ENCODE measurements at regions not wholly inside any gene's neighbourhood (a gene's known extent, or its start where the extent isn't known, plus 50 kb on each side); places are given as distances from the start of the nearest gene placed in this dataset.

- DNase-seq (ENCODE audit: missing footprints), result no peak
- intact Hi-C loops (cut with DNase I), result no loop called here
- no peak for ATAC-seq
These were observed 124.0 kb upstream of the CPM start for GRCh38 chr12:69056743-69057515.

- no peak for ATAC-seq
- DNase-seq (ENCODE audit: missing footprints), result no peak
- intact Hi-C loops (cut with DNase I), result no loop called here
These were observed 124.8 kb upstream of the CPM start for GRCh38 chr12:69057742-69058141.

- ATAC-seq (no peak), DNase-seq (ENCODE audit: missing footprints) (no peak)
- intact Hi-C loops (cut with DNase I), result no loop called here
These were observed 126.8 kb upstream of the CPM start for GRCh38 chr12:69059465-69060457.

GRCh38 chr12:69061574-69061973 is 128.6 kb upstream of the CPM start:
- no peak for DNase-seq (ENCODE audit: missing footprints)
- intact Hi-C loops (cut with DNase I), result no loop called here
- ATAC-seq, result no peak

GRCh38 chr12:69062621-69063237 is 129.8 kb upstream of the CPM start:
- DNase-seq (ENCODE audit: missing footprints), result no peak
- intact Hi-C loops (cut with DNase I), result no loop called here
- no peak for ATAC-seq

- DNase-seq (ENCODE audit: missing footprints) (no peak), ATAC-seq (no peak)
- intact Hi-C loops (cut with DNase I), result no loop called here
These were observed 131.9 kb upstream of the CPM start for GRCh38 chr12:69064734-69065443.

- ATAC-seq, result no peak
- DNase-seq (ENCODE audit: missing footprints), result no peak
- intact Hi-C loops (cut with DNase I), result no loop called here
These were observed 132.8 kb upstream of the CPM start for GRCh38 chr12:69065775-69066174.

- DNase-seq (ENCODE audit: missing footprints), result no peak
- intact Hi-C loops (cut with DNase I), result no loop called here
- peak; percentile 83 for ATAC-seq
These were observed 133.8 kb upstream of the CPM start for GRCh38 chr12:69066492-69067373.

- ATAC-seq, result no peak
- intact Hi-C loops (cut with DNase I), result no loop called here
These were observed 134.7 kb upstream of the CPM start for GRCh38 chr12:69067713-69068112.

GRCh38 chr12:69068448-69068847 is 135.5 kb upstream of the CPM start:
- intact Hi-C loops (cut with DNase I), result no loop called here
- ATAC-seq (no peak), DNase-seq (ENCODE audit: missing footprints) (no peak)

More at GRCh38 chr12:69067713-69068112, 134.7 kb upstream of the CPM start:
- DNase-seq (ENCODE audit: missing footprints), result no peak

- DNase-seq (ENCODE audit: missing footprints) (peak; percentile 49), ATAC-seq (no peak)
- intact Hi-C loops (cut with DNase I), result no loop called here
These were observed 136.5 kb upstream of the CPM start for GRCh38 chr12:69069479-69069878.

- intact Hi-C loops (cut with DNase I), result loop anchor here (2.0 kb wide), 1 partner anchor 206 kb away; no protein-coding TSS in a partner anchor
- ATAC-seq (peak; percentile 80), DNase-seq (ENCODE audit: missing footprints) (peak; percentile 55)
These were observed 137.5 kb upstream of the CPM start for GRCh38 chr12:69070319-69071090.

- intact Hi-C loops (cut with DNase I), result loop anchor here (2.0 kb wide), 1 partner anchor 206 kb away; no protein-coding TSS in a partner anchor
- DNase-seq (ENCODE audit: missing footprints) (no peak), ATAC-seq (no peak)
These were observed 138.1 kb upstream of the CPM start for GRCh38 chr12:69071091-69071370.

- intact Hi-C loops (cut with DNase I), result no loop called here
- DNase-seq (ENCODE audit: missing footprints) (no peak), ATAC-seq (no peak)
These were observed 140.1 kb upstream of the CPM start for GRCh38 chr12:69073035-69073434.

GRCh38 chr12:69074556-69075349 is 141.8 kb upstream of the CPM start:
- ATAC-seq (no peak), DNase-seq (ENCODE audit: missing footprints) (no peak)
- intact Hi-C loops (cut with DNase I), result no loop called here

GRCh38 chr12:69083689-69084088 is 150.7 kb upstream of the CPM start:
- intact Hi-C loops (cut with DNase I), result no loop called here

More at GRCh38 chr12:69083689-69084088, 150.7 kb upstream of the CPM start:
- DNase-seq (ENCODE audit: missing footprints), result no peak
- ATAC-seq, result no peak
